ENCODE measurements at regions not wholly inside any gene's neighbourhood (a gene's known extent, or its start where the extent isn't known, plus 50 kb on each side); places are given as distances from the start of the nearest gene placed in this dataset.

DNA sequence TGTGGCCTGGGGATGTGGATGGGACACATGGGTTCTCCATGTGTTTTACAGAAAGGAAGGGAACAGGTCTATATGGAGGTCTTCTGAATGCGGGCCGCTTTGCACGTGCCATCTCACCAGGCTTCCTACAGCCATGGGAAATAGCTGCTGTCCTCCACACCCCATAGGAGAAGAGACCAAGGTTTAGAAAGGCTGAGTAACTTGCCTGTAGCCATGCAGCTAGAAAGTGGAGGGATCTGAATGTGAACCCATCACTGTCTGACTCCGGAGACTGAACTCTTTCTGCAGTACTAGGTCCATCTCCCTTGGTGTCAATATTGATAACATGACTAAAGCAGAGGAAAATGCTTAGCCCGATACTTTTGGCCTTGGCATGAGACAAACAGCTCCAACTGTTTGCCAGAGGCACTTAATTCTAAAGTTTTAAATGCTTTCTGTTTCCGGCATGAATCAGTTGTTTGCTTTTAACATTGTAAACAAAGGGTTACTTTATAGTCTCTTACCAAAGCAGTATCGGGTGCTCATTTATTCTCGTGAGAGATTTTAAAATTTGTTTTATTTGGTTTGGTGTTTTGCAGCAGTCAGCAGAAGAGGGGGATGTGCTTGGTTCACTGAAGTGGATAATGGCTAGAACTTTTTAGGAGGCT is 64.8 kb upstream of the LOXL4 start:
- Mint-ChIP-seq H3K36me3 (ENCODE audit: insufficient read depth) (no peaks in the 10 kb centered on the region), H3K27me3 (peaks cover 19% of the 10 kb centered on the region)

DNA sequence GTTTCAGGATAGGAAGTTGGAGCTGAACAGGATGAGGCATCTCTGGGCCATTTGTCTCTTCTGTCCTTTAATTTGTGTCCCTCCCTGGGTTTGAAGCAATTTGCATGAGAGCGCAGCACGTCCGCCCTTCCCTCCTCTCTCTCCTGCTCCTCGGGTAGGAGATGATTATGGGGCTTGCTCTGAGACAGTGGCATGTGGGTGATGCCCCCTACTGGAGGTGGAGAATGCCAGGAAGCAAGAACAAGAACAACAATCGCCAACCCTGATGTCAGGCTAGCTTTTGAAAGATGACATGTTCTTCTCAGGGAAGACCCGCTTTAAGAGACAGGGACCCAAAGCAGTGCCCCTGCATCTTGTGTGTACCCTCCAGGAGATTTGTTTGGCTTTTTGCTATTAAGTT is 63.9 kb upstream of the LOXL4 start:
- Mint-ChIP-seq H3K36me3 (ENCODE audit: insufficient read depth) (no peaks in the 10 kb centered on the region), H3K4me3 (ENCODE audit: low read depth) (no peak overlapping the region), H3K9me3 (ENCODE audit: low read depth) (no peaks in the 10 kb centered on the region), H3K27ac (no peak overlapping the region), H3K27me3 (peaks cover 23% of the 10 kb centered on the region), H3K4me1 (ENCODE audit: low read depth) (no peaks in the 10 kb centered on the region)
- DNase-seq (ENCODE audit: low spot score, unreplicated experiment): no peak
- TF ChIP-seq, protein P1, sequence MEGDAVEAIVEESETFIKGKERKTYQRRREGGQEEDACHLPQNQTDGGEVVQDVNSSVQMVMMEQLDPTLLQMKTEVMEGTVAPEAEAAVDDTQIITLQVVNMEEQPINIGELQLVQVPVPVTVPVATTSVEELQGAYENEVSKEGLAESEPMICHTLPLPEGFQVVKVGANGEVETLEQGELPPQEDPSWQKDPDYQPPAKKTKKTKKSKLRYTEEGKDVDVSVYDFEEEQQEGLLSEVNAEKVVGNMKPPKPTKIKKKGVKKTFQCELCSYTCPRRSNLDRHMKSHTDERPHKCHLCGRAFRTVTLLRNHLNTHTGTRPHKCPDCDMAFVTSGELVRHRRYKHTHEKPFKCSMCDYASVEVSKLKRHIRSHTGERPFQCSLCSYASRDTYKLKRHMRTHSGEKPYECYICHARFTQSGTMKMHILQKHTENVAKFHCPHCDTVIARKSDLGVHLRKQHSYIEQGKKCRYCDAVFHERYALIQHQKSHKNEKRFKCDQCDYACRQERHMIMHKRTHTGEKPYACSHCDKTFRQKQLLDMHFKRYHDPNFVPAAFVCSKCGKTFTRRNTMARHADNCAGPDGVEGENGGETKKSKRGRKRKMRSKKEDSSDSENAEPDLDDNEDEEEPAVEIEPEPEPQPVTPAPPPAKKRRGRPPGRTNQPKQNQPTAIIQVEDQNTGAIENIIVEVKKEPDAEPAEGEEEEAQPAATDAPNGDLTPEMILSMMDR (IDR thresholded peaks at IDR 0.05; ENCODE audit: unreplicated experiment): peak; percentile 16

More for the DNA sequence above, 64.8 kb upstream of the LOXL4 start:
- no peak for DNase-seq (ENCODE audit: low spot score, unreplicated experiment)
- Mint-ChIP-seq H3K4me1 (ENCODE audit: low read depth) (no peaks in the 10 kb centered on the region), H3K9me3 (ENCODE audit: low read depth) (no peaks in the 10 kb centered on the region), H3K27ac (no peak overlapping the region), H3K4me3 (ENCODE audit: low read depth) (no peak overlapping the region)
- TF ChIP-seq, protein P1 (IDR thresholded peaks at IDR 0.05; ENCODE audit: unreplicated experiment): no peak

DNA sequence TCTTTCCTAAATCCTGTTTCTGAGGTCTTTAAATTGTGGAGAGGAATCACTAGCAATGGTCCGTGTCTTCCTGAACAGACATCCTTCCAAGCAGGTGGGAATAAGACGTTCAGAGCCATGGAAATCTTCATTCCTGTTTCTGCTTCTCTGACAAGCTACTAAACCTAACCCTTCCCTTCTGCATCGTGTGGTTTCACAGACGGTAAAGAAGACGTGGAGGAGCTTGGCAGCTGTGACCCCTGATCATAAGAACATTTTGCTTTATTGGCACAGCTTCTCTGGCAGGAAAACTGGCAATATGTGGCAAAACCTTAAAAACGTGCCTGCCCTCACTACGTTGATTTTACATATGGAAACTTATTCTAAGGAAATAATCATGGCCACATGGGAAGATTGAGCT is 63.0 kb upstream of the LOXL4 start:
- no peak overlapping the region for H3K27ac Mint-ChIP-seq
- TF ChIP-seq, protein P1 (IDR thresholded peaks at IDR 0.05; ENCODE audit: unreplicated experiment): no peak
- DNase-seq (ENCODE audit: low spot score, unreplicated experiment): no peak
- H3K27me3 Mint-ChIP-seq: peaks cover 27% of the 10 kb centered on the region
- no peaks in the 10 kb centered on the region for H3K9me3 Mint-ChIP-seq (ENCODE audit: low read depth)
- no peak overlapping the region for H3K4me3 Mint-ChIP-seq (ENCODE audit: low read depth)
- H3K36me3 Mint-ChIP-seq (ENCODE audit: insufficient read depth): no peaks in the 10 kb centered on the region
- H3K4me1 Mint-ChIP-seq (ENCODE audit: low read depth): peaks cover 2% of the 10 kb centered on the region

DNA sequence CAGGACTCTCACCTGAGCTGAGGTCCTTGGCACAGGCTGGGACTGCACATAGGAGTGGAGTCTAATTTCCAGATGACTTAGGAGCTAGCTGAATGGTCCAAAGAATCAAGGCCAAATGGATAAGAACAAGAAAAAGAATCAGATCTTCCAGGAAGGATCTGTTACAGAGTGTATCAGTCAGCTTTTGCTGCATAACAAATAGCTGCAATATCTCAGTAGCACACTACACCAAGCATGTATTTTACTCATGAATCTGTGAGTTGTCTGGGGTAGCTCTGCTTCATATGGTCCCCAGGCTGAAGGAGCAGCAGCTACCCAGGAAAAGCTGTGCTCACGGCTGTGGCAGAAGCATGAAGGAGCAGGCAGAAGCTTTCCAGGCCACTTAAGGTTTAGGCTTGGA is 60.6 kb upstream of the LOXL4 start:
- Mint-ChIP-seq H3K27me3 (peaks cover 27% of the 10 kb centered on the region), H3K36me3 (ENCODE audit: insufficient read depth) (no peaks in the 10 kb centered on the region), H3K4me1 (ENCODE audit: low read depth) (peaks cover 2% of the 10 kb centered on the region), H3K9me3 (ENCODE audit: low read depth) (no peaks in the 10 kb centered on the region), H3K27ac (no peak overlapping the region), H3K4me3 (ENCODE audit: low read depth) (no peak overlapping the region)
- TF ChIP-seq, protein P1 (IDR thresholded peaks at IDR 0.05; ENCODE audit: unreplicated experiment): no peak
- DNase-seq (ENCODE audit: low spot score, unreplicated experiment): no peak

DNA sequence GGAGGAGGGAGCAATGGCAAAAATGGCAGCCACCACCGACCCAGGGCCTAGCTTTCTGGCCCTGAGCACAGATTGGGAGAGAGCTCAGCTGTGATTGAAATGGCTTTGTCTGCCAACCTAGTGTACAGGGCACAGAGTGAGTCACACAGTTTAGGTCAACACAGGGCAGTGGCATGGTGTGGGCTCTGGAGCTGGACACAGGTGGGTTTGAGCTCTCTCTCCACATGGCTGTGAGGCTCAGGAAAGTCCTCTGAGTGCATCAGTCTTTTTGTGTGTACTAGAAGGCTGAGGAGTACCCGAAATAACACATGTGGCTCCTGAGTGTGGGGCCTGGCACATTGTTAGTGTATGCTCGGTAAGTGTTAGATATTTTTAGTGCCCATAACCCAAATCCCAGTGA is 60.2 kb upstream of the LOXL4 start:
- Mint-ChIP-seq H3K27ac (no peak overlapping the region), H3K27me3 (peaks cover 27% of the 10 kb centered on the region), H3K36me3 (ENCODE audit: insufficient read depth) (no peaks in the 10 kb centered on the region), H3K4me3 (ENCODE audit: low read depth) (no peak overlapping the region), H3K4me1 (ENCODE audit: low read depth) (peaks cover 2% of the 10 kb centered on the region), H3K9me3 (ENCODE audit: low read depth) (no peaks in the 10 kb centered on the region)
- TF ChIP-seq, protein P1 (IDR thresholded peaks at IDR 0.05; ENCODE audit: unreplicated experiment): no peak
- DNase-seq (ENCODE audit: low spot score, unreplicated experiment): no peak

Measured in progenitor cell of endocrine pancreas (in vitro differentiated cells).